ENCODE measurements at regions not wholly inside any gene's neighbourhood (a gene's known extent, or its start where the extent isn't known, plus 50 kb on each side); places are given as distances from the start of the nearest gene placed in this dataset.

DNA sequence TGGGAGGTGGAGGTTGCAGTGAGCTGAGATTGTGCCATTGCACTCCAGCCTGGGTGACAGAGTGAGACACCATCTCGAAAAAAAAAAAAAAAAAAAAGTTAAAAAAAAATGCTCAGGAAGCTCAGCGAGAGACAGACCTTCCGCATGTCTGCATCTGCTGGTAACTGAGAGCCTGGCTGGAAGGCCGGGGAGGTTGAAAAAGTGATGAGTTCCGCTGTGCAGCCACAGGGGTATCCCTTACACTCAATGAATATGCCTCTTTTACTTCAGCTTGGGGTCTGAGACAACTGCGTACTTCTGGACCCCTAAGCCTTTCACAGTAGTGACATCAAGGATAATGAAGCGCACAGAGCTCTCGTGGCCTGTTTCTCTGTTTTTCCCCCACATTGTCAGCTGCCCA, 179.9 kb upstream of the KLF4 start:
- no peaks in the 10 kb centered on the region for H3K27me3 ChIP-seq (ENCODE audit: control insufficient read depth in 1 of 2, insufficient read depth in 2 of 2, low read length in 2 of 2)
- no peak overlapping the region for H3K4me2 ChIP-seq (ENCODE audit: low read depth, low read length)
- no peaks in the 10 kb centered on the region for H3K9me3 ChIP-seq (ENCODE audit: low read length)
- intact Hi-C loops (cut with micrococcal nuclease; ENCODE audit: unreplicated experiment) = no loop called here
- no TSS peak for BruUV-seq (replicated peaks)
- H4K20me1 ChIP-seq (ENCODE audit: insufficient read depth, low read length) = no peaks in the 10 kb centered on the region
- in situ Hi-C loops (cut with HindIII; ENCODE audit: extremely low pct_ligation_motif_present, low pct_unique_long_range_greater_than_20kb) = no loop called here
- H3K4me3 ChIP-seq (replicated peaks in 1 of 3; ENCODE audit: insufficient read depth in 1 of 3, low read depth in 2 of 3, low read length in 3 of 3) = no peak overlapping the region
- no peak for FAIRE-seq
- POLR2A ChIA-PET = no interaction called here
- no peak for ATAC-seq
- H2AFZ ChIP-seq (ENCODE audit: low read length) = no peak overlapping the region
- H3K36me3 ChIP-seq (replicated peaks in 1 of 2; ENCODE audit: control insufficient read depth in 1 of 2, insufficient read depth in 2 of 2, low read length in 2 of 2) = no peaks in the 10 kb centered on the region
- CTCF ChIA-PET (ENCODE audit: low intra/inter-chr PET ratio, low total read pairs) = no interaction called here
- TF ChIP-seq, protein P1, sequence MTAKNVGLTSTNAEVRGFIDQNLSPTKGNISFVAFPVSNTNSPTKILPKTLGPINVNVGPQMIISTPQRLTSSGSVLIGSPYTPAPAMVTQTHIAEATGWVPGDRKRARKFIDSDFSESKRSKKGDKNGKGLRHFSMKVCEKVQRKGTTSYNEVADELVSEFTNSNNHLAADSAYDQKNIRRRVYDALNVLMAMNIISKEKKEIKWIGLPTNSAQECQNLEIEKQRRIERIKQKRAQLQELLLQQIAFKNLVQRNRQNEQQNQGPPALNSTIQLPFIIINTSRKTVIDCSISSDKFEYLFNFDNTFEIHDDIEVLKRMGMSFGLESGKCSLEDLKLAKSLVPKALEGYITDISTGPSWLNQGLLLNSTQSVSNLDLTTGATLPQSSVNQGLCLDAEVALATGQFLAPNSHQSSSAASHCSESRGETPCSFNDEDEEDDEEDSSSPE (CRISPR knock-in tag; IDR thresholded peaks at IDR 0.05) = no peak
- no peak for TF ChIP-seq SYNCRIP (IDR thresholded peaks at IDR 0.05; ENCODE audit: insufficient read depth, low read depth, low read length)
- no peak for TF ChIP-seq NFIC (IDR thresholded peaks at IDR 0.05; ENCODE audit: low read length)
- TF ChIP-seq ZNF235 (CRISPR knock-in tag; IDR thresholded peaks at IDR 0.05; ENCODE audit: borderline replicate concordance) = no peak
- TF ChIP-seq IRF2 (CRISPR knock-in tag; IDR thresholded peaks at IDR 0.05) = no peak
- WGBS (ENCODE audit: low lambda C conversion rate) = 42% methylated on average over 7 of the region's 8 CpGs
- no peaks in the 10 kb centered on the region for H3K79me2 ChIP-seq (ENCODE audit: insufficient read depth, low read length)
- no peak overlapping the region for H3K27ac ChIP-seq (ENCODE audit: extremely low read length, insufficient read depth, low read length)
- DNase-seq (ENCODE audit: low spot score) = no peak
- H3K9ac ChIP-seq (ENCODE audit: insufficient read depth, low read depth, low read length) = no peak overlapping the region
- H3K4me1 ChIP-seq (ENCODE audit: insufficient read depth, low read length) = no peaks in the 10 kb centered on the region

DNA sequence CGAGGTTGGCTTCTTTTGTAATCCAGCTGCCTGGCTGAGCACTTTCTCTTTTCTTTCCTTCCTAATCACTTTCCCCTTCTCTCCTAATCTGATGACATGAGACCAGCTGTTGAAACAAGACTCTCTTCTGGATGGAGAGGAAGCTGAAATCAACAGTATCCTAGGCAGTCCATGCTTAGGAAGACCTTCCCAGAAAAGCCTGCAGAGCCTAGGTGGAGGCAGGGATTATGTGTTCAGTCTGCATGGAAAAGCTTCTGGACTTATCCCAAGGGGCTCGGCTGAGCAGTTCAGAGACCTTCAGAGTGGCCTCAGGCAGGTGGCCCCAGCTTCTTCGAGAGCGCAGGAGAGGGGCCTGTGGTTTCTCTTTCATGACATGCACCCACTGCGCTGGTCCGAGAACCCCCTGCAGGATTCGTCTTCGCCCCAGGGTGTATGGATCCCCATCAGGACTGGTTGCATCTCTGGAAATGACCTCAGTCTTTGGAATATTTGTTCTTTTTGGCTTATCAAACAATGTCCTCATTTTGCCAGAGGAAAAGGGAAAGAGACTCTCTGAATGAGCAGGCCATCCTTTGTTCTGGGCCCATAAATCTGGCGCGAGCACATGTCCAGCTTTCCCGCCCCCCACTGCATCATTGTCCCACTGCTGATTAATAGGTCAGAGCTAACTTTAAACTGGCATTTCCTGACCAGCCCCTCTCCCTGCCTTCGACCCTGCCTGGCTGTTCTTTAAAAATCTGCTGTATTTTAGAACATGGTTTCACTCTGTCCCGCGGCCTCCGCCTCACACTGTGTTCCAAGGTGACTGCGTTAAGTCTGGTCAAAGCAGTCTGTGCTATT, 177.9 kb upstream of the KLF4 start:
- H3K27me3 ChIP-seq (ENCODE audit: control insufficient read depth in 1 of 2, insufficient read depth in 2 of 2, low read length in 2 of 2) = no peaks in the 10 kb centered on the region
- intact Hi-C loops (cut with micrococcal nuclease; ENCODE audit: unreplicated experiment) = no loop called here
- WGBS (ENCODE audit: low lambda C conversion rate) = 71% methylated on average over 15 of the region's 16 CpGs
- no peak for DNase-seq (ENCODE audit: low spot score)
- in situ Hi-C loops (cut with HindIII; ENCODE audit: extremely low pct_ligation_motif_present, low pct_unique_long_range_greater_than_20kb) = no loop called here
- H2AFZ ChIP-seq (ENCODE audit: low read length) = no peak overlapping the region
- no peak overlapping the region for H3K4me2 ChIP-seq (ENCODE audit: low read depth, low read length)
- no peaks in the 10 kb centered on the region for H3K4me1 ChIP-seq (ENCODE audit: insufficient read depth, low read length)
- H4K20me1 ChIP-seq (ENCODE audit: insufficient read depth, low read length) = no peaks in the 10 kb centered on the region
- TF ChIP-seq, protein P2, sequence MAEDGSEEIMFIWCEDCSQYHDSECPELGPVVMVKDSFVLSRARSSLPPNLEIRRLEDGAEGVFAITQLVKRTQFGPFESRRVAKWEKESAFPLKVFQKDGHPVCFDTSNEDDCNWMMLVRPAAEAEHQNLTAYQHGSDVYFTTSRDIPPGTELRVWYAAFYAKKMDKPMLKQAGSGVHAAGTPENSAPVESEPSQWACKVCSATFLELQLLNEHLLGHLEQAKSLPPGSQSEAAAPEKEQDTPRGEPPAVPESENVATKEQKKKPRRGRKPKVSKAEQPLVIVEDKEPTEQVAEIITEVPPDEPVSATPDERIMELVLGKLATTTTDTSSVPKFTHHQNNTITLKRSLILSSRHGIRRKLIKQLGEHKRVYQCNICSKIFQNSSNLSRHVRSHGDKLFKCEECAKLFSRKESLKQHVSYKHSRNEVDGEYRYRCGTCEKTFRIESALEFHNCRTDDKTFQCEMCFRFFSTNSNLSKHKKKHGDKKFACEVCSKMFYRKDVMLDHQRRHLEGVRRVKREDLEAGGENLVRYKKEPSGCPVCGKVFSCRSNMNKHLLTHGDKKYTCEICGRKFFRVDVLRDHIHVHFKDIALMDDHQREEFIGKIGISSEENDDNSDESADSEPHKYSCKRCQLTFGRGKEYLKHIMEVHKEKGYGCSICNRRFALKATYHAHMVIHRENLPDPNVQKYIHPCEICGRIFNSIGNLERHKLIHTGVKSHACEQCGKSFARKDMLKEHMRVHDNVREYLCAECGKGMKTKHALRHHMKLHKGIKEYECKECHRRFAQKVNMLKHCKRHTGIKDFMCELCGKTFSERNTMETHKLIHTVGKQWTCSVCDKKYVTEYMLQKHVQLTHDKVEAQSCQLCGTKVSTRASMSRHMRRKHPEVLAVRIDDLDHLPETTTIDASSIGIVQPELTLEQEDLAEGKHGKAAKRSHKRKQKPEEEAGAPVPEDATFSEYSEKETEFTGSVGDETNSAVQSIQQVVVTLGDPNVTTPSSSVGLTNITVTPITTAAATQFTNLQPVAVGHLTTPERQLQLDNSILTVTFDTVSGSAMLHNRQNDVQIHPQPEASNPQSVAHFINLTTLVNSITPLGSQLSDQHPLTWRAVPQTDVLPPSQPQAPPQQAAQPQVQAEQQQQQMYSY (CRISPR knock-in tag; IDR thresholded peaks at IDR 0.05) = no peak
- TF ChIP-seq MATR3 (CRISPR knock-in tag; IDR thresholded peaks at IDR 0.05) (no peak), ZBTB20 (CRISPR knock-in tag; IDR thresholded peaks at IDR 0.05; ENCODE audit: borderline replicate concordance, low read depth) (no peak), SRF (IDR thresholded peaks at IDR 0.05; ENCODE audit: low read depth, low read length) (no peak), ZFP36L2 (CRISPR knock-in tag; IDR thresholded peaks at IDR 0.05) (no peak), ZNF644 (CRISPR knock-in tag; IDR thresholded peaks at IDR 0.05; ENCODE audit: low read depth) (no peak)
- no peaks in the 10 kb centered on the region for H3K79me2 ChIP-seq (ENCODE audit: insufficient read depth, low read length)
- BruUV-seq (replicated peaks) = no TSS peak
- FAIRE-seq = no peak
- H3K4me3 ChIP-seq (replicated peaks in 1 of 3; ENCODE audit: insufficient read depth in 1 of 3, low read depth in 2 of 3, low read length in 3 of 3) = no peak overlapping the region
- no peak for ATAC-seq
- POLR2A ChIA-PET = no interaction called here
- H3K9me3 ChIP-seq (ENCODE audit: low read length) = no peaks in the 10 kb centered on the region
- no peaks in the 10 kb centered on the region for H3K36me3 ChIP-seq (replicated peaks in 1 of 2; ENCODE audit: control insufficient read depth in 1 of 2, insufficient read depth in 2 of 2, low read length in 2 of 2)
- CTCF ChIA-PET (ENCODE audit: low intra/inter-chr PET ratio, low total read pairs) = no interaction called here
- no peak overlapping the region for H3K9ac ChIP-seq (ENCODE audit: insufficient read depth, low read depth, low read length)
- no peak overlapping the region for H3K27ac ChIP-seq (ENCODE audit: extremely low read length, insufficient read depth, low read length)

Measured in HepG2 (cell line).